Vagina (tissue), 2 donors: ENCODE measurements at regions not wholly inside any gene's neighbourhood (a gene's known extent, or its start where the extent isn't known, plus 50 kb on each side); places are given as distances from the start of the nearest gene placed in this dataset.

Experiments
- CTCF ChIP-seq, 3 experiments: fragments of 450-650 bp in 2 of 3; fragments of 200-600 bp in 1 of 3; sonication (generic) in 1 of 3; IDR thresholded peaks; one replicate each; pipeline ENCODE4 v1.5.1; 2017 to 2019; ENCODE audit warnings: antibody characterized with exemption in 3 of 3, mild to moderate bottlenecking in 2 of 3, moderate library complexity in 2 of 3
- POLR2A ChIP-seq, 2 donors: fragments of 450-650 bp; IDR thresholded peaks; one replicate each; pipeline ENCODE4 v1.6.1; 2017; ENCODE audit warnings: antibody characterized with exemption in 2 of 2, mild to moderate bottlenecking in 2 of 2, moderate library complexity in 2 of 2

- TF ChIP-seq CTCF (IDR thresholded peaks at IDR 0.05) = no peak
- TF ChIP-seq POLR2A (IDR thresholded peaks at IDR 0.05) = no peak
Measured at GRCh38 chr2:53356291-53356905, 411.2 kb upstream of the CHAC2 start.
